ENCODE measurements at regions not wholly inside any gene's neighbourhood (a gene's known extent, or its start where the extent isn't known, plus 50 kb on each side); places are given as distances from the start of the nearest gene placed in this dataset.

DNA sequence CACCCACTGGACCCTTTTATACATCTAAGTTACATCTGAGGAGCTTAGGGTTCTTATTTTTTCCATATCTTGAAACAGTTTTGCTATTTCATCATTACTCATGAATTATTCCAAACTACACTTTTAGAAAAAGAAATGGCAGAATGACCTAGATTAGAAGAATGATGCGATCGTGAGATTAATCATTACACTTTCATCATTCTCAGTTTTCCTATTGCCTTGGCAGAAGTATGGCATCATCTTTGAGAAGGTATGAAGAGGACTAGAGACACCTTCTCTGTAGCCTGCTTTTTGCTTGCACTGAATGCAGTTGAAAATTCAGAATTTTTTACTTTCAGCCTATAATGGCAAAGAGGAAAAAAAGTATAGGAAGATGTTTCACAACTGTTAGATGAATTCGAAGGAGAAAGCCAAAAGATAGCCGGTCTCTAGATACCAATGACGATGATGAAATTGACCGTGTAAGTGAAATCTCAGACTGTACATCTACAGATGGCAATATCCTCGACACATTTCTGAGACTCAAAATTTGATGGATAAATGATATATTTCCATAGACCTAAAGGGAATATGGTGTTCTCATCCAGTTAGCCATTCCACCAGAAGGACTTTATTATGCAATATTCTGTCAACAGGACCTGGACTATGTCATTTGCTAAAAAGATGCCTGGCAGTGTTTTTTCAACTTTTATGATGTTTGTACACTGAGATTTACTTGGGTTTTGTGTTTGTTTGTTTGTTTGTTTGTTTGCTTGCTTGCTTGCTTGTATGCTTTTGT is 191.8 kb downstream of the TOMM20 start:
- DNase-seq (ENCODE audit: low read depth, low spot score): no peak

DNA sequence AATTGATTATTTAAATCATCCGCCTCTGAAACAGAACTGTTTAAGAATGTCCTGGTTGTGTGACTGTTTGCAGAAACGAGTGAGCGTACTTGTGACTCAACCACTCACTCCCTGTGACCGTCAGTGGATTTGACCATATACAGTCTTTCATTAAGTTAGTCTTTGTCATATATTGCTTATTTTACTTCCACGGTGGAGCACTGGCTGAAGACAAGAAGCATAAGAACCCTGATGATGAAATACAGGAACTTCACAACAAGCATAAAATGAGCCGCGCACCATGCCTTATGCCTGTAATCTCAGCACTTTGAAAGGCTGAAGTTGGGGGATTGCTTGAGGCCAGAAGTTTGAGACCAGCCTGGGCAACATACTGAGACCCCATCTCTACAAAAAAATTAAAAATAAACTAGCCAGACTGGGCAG is 194.0 kb downstream of the TOMM20 start:
- no peak for DNase-seq (ENCODE audit: low read depth, low spot score)

DNA sequence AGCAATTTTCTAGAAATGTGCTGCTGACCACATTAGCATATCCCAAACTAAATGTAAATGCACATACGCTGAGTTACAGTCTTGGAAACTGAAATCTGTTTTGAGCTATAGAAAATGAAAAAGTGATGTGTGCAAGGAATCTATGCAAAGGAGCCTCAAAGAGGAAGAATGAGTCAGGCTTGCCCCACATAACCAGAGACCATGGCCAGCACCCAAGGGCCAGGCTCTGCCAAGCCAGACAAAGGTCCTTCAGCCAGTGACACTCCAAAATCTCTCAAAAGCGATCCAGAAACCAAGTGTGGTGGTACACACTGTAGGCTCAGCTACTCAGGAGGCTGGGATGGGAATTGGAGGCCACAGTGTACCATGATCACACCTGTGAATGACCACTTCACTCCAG is 195.2 kb downstream of the TOMM20 start:
- DNase-seq (ENCODE audit: low read depth, low spot score): no peak

DNA sequence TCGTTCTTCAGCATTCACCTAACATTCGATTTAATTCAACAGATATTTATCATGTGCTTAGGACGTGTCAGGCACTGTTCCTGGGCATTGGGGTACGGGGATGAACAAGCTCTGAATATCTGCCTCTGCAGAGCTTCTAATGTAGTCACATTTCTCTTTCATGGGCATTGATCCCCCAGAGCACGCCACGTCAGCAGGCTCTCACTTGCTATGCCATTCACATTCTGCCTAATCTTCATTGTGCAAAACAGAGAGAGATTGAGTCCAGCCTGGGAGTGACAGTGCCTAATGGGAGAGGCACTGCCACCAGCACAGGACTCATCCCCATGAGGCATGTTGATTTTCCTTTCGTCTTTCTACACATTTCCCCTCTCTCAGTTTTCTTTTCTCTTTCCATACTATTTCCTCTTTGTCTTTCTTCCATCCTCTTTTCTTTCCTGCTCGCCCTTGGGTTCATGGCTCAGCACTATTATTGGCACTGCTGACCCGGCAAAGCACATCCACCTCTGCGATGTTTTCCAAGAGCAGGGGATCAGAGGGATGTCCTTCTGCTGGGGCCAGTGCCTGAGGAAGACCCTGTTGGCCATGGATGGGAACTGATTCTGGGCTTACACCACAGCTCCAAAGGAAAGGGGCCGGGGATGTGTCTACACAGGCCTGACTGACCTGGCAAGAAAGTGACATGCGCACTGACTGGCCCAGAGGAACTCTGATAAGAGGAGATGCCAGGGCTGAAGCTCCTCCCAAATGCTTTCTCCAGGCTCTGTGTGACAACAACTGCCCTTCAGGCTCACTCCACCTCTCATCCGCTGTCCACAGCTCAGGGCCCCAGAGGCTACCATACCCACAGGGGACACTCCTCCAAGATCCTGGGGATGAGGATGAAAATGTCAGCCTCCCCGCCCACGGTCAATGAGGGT is 195.9 kb downstream of the TOMM20 start:
- no peak for DNase-seq (ENCODE audit: low read depth, low spot score)

DNA sequence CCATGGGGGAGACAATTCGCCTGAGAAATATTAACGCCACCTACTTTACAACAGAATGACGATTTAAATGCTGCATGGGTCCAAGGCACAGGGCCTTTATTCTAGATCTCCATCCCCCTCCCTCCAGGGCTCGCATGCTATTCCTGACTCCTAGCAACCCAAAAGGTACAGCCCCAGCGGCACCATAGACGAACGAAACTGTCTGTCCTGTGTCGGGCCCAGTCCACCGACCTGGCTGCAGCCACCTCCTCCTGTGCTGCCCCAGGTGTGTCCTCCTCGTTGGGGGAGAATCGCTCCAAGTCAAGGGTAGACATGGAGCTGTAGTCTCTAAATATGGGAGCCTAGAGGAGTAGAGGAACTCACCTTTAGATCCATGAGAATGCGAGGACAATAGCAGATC is 196.5 kb downstream of the TOMM20 start:
- DNase-seq (ENCODE audit: low read depth, low spot score): no peak

DNA sequence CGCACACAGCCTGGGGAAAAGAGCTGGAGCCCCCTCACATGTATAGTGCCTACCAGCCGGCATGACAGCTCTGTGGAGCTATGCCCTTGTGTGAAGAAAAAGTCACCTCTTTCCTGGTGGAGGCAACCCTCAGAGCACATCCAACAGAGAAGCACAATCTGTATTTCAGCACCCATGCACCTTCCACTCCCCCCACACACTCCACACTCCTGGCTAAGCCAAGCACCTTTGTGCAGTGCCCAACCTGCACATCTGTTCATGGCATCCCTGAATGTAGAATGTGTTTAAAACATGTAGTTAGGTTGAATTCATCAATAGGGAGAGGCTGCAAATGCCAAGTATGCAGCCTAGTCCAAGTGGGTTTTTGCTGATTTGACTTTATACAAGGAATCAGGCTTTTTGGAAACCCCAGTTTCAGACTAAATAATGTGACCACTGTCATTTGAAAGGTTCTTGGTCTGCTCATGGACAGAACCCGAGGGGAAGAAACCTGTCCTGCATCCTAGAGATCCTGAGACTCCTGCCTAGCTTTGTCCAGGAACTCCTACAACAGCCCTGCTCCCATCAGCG is 197.1 kb downstream of the TOMM20 start:
- no peak for DNase-seq (ENCODE audit: low read depth, low spot score)

DNA sequence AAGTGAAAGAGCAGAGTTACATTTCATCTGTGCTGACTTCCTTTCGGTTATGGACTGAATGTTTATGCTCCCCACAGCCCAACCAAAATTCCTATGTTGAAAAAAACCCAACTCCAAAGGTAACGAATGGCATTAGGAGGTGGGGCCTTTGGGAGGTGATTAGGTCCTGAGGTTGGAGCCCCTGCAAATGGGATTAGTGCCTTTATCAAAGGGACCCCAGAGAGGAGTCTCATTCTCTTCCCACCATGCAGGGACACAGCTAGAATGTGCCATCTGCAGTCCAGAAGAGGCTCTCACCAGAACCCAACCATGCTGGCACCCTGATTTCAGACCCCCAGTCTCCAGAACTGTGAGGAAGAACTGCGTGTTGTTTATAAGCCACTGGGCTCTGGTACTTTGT is 199.3 kb downstream of the TOMM20 start:
- DNase-seq (ENCODE audit: low read depth, low spot score): no peak

DNA sequence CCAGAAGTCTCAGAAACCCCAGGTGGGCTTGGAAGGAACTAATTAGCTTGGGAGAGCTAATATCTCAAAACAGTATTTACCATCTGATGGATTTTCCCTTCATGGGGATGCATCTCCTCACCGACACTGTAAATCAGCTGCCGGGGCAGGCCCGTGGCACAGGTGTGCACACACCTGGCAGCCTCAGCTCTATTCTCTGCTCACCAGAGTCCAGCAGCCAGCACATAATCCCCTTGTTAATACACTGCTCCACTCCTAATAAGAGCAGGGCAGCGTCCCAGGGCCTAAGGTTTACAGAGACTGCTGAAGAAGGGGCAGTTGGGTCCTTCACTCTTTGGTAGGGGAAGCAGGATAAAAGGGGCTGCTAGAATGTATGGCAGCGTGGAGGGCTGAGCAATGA is 200.0 kb downstream of the TOMM20 start:
- no peak for DNase-seq (ENCODE audit: low read depth, low spot score)

DNA sequence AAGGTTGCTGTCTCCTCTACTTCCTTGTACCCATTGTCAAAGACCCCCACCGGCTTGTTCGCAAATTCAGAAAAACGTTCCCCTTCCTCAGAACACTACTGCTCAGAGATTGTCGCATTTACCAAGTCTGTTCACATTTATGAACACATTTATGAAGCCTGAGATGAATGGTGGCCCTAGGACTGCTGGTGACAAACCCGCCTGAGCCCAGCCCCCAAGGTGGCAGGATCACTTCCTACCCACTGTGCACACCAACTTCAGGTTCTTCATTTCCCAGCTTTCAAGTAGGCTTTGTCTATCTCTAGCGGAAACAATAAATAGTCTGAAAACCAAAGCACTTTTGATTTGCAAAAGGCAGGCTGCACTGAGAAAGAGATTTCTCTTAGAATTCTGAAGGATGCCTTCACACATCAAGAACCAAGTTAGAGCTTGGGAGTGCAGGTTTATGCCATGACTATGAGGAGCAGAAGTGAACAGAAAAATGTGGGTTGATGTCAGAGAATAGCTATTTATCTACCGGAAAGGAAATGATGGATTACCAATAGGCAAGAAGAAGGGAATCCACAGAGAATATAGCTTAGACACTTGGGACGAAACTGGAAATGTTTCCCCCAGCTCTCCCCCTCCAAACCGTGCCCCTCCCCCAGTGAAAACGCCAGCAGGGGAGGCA is 200.5 kb downstream of the TOMM20 start:
- DNase-seq (ENCODE audit: low read depth, low spot score): no peak

DNA sequence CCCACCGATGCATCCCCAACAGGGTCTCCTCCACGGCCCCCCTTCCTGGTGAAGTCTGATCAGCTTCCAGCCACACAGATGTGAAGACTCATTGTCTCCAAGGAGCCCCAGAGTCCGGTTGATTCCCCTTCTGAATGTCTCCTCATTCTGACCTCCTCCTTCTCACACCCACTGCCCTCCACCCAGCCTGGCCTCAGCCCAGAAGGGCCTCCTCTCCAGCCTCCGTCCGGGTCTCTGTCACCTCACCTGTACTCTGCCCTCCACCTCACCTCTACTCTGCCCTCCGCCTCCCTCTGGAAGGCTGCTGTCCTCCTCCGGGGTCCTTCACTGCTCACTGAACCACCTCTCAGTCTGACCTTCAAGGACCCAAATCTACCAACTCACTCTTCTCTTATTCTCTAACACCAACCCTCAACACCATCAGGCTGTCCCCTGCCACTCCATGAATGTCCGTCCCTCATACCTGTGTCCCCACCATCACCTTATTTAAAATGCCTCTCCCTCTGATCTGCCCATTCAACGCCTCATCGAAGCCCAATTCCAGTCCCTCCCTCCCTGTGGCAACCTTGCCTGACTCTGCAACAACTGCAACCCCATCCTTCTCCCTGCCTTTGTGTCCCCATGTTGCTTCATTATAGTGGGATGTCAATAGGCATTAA is 201.2 kb downstream of the TOMM20 start:
- DNase-seq (ENCODE audit: low read depth, low spot score): no peak

DNA sequence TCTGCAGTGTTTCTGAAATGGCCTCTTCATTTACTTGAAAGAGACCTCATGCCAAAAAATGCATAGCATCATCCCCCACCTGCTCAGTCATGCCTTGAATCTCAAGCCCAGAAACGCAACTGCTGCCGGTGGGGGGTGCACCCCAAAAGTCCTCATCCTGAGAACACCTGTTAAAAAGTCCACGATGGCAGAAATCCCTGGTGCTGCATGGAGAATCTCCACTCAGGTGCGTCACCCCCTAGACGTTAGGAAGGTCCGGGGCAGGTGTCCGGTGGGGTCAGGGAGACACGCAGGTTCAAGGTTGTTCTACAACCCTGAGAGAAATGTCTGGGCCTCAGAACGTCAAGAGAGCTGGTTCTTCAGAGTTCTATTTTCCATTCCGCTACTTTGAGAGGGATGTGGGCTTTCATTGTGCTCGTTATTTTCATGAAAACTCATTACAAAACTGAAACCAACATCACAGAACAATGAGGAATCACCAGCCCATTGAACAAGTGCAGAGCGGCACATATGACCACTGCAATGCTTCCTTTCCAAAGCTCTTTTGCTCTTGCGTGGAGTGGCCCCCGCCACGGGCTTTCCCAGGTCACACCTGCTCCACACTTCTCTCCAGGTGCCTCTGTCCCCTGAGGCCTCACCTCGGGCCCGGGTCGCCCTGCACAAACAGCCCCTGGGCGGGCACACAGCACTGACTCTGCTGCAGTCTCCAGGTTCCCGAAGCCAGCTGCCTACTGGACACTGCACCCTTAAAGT is 201.9 kb downstream of the TOMM20 start:
- no peak for DNase-seq (ENCODE audit: low read depth, low spot score)

DNA sequence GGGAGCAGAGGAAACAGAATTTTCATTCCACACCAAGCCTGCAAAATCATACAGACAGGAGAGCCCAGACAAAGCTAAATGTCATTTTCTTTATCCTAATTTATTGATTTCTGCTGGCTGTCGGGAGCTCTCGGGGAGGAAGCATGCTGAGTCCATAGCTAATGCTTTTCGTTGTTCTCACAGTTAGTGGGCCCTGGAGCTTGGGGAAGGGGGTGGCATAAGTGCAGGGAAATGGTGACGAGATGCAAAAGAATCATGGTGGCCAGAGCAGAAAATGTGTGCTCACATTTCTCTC is 202.4 kb downstream of the TOMM20 start:
- DNase-seq (ENCODE audit: low read depth, low spot score): no peak

DNA sequence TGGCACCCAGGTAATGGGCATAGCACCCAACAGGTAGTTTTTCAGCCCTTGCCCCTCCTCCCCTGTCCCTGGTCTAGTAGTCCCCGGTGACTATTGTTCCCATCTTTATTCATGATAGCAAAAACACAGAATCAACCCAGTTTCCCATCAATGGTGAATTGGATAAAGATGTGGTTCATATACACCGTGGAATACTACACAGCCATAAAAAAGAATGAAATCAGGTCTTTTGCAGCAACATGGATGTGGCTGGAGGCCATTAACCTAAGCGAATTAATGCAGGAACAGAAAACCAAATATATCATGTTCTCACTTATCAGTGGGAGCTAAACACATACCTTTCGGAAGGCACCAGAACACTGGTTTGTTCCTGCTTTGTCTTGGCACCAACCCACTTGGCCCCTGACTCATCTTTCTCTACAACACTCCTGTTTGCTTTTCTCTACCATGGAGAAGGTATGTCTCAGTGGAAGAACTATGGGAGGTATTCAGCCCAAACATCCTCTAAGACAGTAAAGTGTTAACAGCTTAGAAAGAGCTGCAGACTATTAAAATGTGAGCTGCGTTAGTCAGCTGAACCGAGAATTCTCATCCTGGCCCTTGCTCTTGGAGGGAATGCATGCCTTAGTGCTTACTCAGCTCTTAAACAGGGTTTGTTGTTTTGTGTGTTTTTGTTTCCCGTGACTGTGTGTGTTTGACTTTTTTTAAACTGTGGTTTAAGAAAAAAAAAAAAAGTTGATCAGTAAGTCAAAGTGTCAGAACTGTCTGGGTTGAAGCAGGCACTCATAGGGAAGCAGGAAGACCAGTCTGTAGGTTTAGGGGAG is 203.0 kb downstream of the TOMM20 start:
- DNase-seq (ENCODE audit: low read depth, low spot score): peak; percentile 87

DNA sequence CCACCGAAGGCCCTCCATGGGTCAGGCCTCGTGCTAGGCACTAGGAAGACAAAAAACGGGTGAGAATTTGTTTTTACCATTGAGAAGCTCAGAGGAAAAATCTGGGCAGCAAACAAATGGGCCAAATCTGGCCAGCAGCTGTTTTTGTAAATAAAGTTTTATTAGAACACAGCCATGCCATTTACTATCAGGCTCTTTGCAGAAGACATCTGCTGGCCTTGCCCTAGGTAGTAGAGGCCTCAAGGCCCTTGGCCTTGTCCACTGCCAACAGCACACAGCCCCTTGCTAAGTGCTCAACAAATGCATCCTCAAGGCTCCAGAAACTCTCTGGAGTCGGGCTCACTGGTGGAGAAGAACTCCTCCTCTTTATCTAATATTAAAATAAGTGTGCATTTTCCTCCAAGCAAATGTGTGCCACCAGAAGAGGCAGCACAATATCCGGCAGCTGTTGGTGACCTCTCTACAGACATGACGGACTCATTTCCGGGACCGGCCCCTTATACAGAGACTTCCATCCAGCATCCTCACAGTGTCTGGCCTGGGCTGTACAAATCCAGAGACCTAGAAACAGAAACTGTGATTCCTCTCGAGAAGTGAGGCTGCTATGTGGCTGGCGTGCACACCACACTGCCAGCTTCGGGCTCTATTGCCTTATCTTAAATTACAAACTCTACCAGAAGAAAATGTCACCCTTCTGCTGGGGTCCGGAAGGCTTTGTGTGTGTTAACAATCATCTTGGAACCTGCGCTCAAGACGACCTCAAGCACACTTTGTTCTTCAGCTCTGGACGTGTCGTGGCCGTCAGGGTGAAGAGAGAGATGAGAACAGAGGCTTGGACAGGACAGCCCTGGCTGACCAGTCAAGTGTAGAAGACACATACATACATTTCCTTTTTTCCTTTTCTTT is 203.9 kb downstream of the TOMM20 start:
- no peak for DNase-seq (ENCODE audit: low read depth, low spot score)

DNA sequence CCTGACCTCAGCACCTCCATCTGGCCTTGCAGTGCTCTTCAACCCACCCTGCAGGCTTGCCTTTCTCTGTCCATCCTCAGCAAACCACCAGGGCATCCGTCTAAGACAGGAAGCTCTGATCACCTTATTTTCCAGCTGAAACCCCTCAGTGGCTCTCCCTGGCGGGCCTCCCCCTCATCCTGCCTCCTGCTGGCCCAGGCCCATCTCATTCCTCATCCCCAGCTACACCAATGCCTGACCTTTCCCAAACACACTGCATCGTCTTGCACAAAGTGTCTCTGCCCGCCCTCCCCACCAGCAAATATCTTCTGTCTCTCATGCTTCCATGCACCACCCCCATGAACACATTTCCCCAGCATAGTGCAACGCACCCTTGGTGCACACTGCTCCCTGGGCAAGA is 205.0 kb downstream of the TOMM20 start:
- no peak for DNase-seq (ENCODE audit: low read depth, low spot score)

DNA sequence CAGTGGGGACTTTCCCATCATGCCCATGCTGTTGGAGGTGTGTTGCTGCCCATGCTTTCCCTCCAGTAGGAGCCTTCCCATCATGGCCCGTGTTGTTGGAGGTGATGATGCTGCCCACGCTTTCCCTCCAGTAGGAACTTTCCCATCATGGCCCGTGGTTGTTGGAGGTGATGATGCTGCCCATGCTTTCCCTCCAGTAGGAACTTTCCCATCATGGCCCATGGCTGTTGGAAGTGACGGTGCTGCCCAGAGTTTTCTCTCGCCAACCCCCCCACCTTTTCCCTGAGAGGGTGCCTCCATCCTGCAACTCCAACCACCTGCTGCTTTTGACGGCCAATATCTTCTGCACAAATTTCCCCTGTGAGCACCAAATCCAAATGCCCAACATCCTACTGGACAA is 205.7 kb downstream of the TOMM20 start:
- no peak for DNase-seq (ENCODE audit: low read depth, low spot score)

DNA sequence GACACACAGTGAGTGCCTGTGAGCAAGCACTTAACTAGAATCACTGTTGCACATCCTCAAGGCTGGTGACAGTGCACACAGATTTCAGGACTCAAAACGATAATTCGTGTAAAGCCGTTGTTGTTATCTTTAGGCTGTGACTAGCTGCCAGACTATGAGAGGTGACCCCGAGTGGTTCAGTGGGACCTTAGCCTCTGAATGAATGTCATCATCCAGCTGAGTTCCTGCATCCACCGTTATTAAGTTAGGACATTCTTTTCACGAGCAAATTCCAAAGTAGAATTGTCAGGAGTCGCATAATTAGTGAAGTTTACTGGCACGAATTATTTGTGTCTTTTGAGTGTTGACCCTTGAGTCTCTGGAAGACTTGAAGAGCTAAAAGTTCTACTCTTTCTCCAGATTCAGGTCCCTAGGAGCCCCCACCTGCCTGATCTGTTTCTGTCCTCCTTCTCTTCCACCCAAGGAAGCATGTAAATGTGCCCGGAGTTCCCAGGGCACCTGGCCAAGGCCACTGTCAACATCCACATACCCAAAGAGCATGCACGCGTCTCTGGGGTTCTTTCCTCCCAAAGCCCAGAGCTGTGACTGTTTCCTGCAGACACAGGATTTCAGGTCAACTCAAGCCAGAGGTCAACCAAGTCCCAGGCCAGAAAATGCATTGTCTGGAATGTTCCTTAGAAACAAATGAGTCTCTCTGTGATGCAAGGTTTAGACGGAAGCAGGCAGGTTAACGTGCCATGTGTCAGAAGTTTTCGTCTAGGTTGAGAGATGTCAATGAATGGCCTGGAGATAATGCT is 207.2 kb downstream of the TOMM20 start:
- DNase-seq (ENCODE audit: low read depth, low spot score): no peak

DNA sequence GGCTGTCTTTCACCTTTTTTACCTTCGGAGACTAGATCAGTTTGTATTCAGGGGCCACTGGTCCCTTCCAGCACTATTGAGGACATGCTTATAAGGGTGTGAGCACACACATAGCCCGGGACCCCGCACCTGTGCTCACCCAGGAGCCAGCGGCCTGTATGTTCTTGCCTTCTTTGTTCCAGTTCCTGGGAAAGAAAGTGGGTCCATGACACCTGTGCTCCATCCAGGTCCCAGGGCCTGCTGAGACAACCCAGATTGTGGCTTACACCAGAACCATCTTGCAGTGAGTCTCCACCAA is 207.8 kb downstream of the TOMM20 start:
- no peak for DNase-seq (ENCODE audit: low read depth, low spot score)

Data from smooth muscle cell of the brain vasculature (primary cell).